ENCODE measurements at regions not wholly inside any gene's neighbourhood (a gene's known extent, or its start where the extent isn't known, plus 50 kb on each side); places are given as distances from the start of the nearest gene placed in this dataset.

DNA sequence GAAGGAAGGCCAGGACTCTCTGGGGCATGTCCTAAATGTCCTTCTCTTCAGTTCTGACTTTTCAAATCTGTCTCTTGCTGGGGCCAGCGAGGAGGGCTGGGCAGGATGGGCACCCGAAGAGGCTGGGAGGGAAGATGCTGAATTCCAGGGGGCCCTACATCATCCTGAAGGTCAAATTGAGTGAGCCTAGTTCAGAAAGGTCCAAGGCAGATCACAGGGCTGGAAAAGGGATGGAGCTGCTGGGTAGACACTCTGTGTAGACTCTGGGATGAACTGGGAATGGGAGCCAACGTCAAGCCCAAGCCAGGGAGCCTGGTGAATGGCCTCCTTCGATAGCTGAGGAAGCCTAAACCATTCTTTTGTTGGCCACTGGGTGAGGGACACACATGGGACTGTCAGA is 133.1 kb downstream of the MYCN start:
- TF ChIP-seq TAF1 (IDR thresholded peaks at IDR 0.05; ENCODE audit: borderline replicate concordance, insufficient read depth, low read length) (no peak), POLR2AphosphoS5 (IDR thresholded peaks at IDR 0.05; ENCODE audit: low read depth, low read length) (no peak), SIN3A (IDR thresholded peaks at IDR 0.05; ENCODE audit: borderline replicate concordance, insufficient read depth, low read length) (no peak), FOXP2 (optimal IDR thresholded peaks at IDR 0.05; ENCODE audit: borderline replicate concordance, extremely low read depth, extremely low read length, insufficient read depth) (no peak)
- TF ChIP-seq, protein P1, sequence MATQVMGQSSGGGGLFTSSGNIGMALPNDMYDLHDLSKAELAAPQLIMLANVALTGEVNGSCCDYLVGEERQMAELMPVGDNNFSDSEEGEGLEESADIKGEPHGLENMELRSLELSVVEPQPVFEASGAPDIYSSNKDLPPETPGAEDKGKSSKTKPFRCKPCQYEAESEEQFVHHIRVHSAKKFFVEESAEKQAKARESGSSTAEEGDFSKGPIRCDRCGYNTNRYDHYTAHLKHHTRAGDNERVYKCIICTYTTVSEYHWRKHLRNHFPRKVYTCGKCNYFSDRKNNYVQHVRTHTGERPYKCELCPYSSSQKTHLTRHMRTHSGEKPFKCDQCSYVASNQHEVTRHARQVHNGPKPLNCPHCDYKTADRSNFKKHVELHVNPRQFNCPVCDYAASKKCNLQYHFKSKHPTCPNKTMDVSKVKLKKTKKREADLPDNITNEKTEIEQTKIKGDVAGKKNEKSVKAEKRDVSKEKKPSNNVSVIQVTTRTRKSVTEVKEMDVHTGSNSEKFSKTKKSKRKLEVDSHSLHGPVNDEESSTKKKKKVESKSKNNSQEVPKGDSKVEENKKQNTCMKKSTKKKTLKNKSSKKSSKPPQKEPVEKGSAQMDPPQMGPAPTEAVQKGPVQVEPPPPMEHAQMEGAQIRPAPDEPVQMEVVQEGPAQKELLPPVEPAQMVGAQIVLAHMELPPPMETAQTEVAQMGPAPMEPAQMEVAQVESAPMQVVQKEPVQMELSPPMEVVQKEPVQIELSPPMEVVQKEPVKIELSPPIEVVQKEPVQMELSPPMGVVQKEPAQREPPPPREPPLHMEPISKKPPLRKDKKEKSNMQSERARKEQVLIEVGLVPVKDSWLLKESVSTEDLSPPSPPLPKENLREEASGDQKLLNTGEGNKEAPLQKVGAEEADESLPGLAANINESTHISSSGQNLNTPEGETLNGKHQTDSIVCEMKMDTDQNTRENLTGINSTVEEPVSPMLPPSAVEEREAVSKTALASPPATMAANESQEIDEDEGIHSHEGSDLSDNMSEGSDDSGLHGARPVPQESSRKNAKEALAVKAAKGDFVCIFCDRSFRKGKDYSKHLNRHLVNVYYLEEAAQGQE (IDR thresholded peaks at IDR 0.05; ENCODE audit: insufficient read depth in 1 of 2, low read depth in 2 of 2, low read length in 2 of 2): no peak
